GM18508 (cell line): ENCODE measurements at regions not wholly inside any gene's neighbourhood (a gene's known extent, or its start where the extent isn't known, plus 50 kb on each side); places are given as distances from the start of the nearest gene placed in this dataset.

Source experiments
- ATAC-seq: cut with Tn5 transposase; IDR thresholded peaks from one replicate; pipeline ENCODE4 v1.9.1; 2021; ENCODE audit warnings: moderate number of reproducible peaks; ENCODE audit not compliant: insufficient read depth, unreplicated experiment

DNA sequence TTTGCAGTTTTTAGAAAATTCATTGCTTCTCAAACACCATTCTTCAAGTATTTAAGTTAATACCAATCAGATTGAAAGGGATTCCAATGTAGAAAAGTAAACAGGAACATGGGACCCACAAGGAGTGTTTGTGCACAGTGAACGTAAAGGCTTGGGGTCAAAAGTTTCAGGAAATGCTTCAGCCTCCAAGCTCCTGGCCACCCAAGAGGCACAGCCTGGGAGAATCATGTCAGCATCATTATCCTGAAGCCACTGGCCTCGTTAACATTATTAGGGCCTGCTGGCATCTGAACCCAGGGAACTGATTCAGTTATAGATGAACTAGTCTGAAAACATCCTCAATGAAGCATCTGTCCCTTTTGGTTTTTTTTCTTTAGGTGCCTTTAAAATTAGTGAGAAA lies 122.9 kb downstream of the NXNL2 start:
- ATAC-seq = no peak

DNA sequence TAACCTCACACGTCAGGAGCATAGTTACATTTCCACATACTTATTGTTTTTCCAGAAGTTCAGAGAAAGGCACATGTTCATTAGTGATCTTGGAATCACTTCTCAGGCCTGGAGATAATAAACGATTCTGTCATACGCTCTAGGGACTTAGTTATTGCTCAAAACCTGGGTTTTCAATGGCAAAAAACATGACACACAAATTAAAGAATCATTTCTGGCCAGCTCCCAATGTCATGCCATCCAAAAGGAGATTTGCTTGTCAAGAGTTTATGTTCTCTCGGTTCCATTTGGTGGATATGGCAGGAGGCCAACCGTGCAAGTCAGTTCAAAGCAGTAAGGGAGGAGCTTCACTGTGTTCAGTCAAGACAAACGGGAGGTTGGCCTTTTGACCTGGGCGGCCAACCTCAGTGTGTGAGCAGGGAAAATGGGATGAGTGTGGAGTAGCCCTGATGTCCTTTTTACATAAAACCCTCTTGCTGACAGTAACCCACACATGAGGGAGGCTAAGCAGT lies 123.4 kb downstream of the NXNL2 start:
- ATAC-seq = no peak

DNA sequence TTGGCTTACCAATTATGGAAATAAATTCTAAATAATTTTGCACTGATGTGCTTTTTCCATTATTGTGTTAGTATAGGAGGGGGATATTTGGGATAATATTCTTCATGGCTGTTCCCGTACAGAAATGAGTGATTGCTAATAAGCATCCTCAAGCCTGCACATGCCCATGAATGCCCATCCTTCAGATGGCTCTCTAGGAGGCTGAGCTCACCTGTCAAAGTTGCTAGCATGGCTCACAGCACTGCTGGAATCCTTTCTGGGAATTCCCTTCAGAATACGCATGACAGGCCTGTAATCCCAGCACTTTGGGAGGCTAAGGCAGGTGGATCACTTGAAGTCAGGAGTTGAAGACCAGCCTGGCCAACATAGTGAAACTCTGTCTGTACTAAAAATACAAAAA lies 124.1 kb downstream of the NXNL2 start:
- ATAC-seq = no peak

DNA sequence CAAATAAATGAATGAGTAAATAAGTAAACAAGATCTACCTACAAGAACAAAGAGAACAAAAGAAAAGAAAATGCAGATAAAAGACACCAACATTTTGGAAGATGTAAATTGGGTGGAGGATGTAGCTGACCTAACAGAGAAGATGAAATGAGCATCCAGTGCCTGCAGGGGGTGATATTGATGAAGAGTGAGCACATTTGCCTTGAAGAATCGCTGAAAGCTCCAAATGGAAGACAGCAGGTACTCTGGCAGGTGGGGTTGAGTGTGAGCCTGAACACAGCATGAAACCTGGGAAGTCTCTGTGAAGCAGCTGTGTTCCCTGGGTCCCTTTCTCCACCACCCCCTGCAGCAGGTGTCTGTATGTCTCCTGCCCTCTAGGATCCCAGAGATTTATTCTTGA lies 125.6 kb downstream of the NXNL2 start:
- no peak for ATAC-seq

DNA sequence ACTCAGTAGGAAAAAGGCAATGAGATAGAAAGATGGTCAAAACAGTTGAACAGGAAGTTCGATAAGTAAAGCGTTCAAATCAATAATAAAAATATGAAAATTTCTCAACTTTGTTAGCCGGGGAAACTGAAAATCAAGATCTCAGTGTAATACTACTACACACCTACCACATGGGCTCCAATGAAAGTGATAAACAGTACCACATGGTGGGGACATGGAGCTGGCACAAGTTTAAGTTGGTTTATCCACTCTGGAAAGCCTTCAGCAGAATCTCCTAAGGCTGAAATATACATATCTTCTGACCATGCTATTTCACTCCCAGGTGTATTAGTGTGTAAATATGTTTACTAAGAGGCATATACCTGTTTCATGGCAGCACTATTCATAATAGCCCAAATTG lies 126.8 kb downstream of the NXNL2 start:
- no peak for ATAC-seq

DNA sequence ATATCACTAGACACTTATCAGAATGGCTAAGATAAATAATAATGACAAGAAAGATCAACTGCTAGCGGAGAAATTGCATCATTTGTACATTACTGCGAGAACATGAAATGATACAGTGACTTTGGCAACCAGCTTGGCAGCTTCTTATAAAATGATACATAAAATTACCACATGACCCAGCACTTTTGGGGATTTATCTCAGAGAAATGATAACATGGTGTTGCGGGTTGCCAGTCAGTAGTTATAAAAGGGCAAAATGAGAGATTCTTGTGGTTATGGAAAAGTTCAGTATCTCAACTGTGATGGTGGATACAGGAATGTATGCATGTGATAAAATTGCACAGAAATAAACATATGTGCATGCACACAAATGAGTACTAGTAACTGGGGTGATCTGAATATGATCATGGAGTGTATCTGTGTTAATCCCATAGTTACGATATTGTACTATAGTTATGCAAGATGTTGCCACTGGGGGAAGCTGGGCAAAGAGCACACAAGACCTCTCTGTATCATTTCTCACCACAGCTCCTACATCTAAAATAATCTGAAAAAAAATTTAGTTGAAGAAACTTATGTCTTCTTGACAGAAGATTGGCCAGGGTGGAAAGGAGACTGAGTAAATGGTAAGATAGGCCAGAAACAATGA lies 128.9 kb downstream of the NXNL2 start:
- ATAC-seq = no peak

DNA sequence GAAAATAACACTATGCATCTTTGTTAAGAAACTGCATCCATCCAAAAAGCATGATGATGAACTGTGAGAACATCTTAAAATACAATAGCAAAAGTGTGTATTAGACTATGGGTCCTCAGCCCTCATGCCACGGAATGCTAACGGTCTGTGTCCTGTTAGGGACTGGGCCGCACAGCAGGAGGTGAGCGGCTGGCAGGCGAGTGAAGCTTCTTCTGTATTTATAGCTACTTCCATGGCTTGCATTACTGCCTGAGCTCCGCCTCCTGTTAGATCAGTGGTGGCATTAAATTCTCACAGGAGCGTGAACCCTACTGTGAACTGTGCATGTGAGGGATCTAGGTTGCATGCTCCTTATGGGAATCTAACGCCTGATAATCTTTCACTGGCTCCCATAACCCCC lies 129.8 kb downstream of the NXNL2 start:
- ATAC-seq = no peak

DNA sequence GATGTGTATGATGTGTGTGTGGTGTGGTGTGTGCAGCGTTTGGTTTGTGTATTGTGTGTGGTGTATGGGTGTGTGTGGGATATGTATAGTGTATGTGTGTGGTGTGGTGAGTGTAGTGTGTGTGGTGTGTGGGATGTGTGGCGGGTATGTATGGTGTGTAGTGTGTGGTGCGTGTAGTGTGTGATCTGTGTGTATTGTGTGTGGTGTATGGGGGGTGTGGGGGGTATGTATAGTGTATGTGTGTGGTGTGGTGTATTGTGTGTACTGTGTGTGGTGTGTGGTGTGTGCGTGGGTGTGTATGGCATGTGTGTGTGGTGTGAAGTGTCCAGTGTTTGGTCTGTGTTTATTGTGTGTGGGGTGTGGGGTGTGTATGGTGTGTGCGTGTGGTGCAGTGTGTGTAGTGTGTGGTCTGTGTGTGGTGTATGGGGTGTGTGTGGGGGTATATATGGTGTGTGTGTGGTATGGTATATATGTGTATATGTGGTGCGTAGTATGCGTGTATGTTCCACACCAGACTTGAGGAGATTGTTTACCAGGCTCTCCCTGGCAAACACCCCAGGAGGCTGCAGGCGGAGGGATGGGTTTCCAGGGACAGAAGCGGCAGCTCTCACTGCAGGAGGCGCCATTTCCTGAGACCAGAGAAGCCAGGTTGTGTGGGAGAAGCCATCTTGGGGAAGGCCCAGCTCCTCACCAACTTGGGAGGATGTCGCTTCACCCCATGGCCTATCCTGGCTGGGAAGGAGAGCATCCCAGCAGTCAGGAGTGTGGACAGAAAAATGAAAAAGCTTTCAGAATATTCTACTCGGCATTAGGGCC lies 138.1 kb downstream of the NXNL2 start:
- no peak for ATAC-seq

DNA sequence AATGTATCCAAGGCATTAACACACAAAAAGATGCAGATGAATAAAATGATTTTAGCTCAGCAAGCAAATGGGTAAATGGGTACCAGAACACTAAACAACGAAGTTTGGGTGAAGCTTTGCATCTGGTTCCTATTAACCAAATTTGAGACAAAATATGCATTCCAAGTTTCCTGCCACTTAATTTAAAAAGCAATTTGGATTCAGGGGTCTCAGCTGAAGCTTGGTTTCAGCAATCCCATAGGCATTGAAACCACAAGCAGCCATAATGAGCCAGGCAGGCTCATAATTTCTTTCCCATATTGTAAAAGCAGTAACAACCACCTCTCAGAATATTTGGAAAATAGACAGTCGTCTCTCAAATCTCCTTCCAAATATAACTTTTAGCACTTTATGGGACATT lies 138.9 kb downstream of the NXNL2 start:
- no peak for ATAC-seq

DNA sequence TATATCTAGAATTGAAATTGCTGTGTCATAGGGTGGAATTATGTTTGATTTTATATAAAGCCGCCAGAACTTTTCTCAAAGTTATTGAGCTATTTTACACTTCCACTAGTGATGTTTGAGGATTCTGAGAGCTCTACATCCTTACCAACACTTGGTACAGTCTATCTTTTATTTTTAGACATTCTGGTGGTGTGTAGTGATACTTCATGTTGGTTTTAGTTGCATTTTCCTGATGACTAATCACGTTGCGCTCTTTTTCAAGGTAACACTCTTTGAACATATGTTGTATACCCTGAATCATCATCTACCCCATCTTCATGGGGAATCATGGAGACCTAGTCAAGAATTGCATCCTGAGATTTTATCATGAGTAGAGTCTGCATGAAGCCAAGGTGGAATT lies 141.7 kb downstream of the NXNL2 start:
- ATAC-seq = no peak

DNA sequence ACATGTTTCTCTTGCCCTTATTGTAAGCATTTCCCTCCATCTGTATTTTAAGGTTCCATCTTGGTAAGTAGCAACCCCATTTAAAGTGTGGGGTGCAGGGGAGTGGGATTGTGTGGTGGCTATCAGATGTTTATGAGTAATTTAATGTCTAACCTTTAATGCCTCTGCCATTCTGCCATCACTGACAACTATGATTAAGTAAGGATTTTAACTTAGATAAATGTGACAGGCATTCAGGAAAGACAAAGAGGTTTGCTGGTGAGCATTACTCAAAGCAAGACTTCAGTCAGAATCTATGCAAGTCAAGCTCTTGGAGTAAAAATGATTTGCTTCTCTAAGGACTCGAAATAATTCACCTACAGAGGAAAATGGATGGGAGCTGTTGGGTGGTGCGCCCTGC lies 143.0 kb downstream of the NXNL2 start:
- no peak for ATAC-seq

DNA sequence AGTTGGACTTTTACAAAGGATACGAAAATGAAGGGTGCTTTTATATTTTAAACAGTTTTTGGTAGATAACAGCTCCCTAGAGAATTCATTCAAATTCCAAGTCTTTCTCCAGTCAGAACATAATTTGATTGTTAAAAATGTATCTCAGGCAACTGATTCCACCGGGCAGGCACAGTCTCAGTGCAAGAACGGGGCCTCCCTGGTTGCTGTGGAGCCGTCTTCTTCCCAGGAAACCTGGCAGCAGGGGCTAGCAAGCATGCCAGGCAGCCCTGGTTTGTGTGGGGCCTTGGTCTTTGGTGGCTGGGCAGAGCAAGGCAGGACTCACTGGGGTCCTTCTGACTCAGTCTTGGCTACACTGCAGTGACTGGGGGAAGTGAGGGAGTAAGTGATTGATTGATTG lies 143.5 kb downstream of the NXNL2 start:
- ATAC-seq = no peak

DNA sequence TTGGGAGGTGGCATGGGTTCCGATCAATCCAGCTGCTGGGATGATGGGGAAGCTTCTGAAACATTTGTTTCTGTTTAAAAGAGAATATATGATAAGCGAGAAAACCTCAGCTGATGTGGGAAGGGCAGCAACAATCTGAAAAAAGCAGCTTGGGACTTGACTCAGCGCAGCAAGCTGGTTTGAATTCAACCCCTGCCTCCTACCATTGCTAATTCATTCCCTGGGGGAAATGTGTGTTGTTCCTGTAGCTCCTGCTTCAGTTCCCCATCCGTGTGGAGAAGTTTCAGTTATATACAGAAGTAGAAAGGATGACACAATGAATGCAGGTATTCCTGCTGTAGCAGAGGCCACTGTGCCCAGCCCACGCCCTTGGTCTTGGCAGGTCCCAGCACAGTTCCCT lies 145.1 kb downstream of the NXNL2 start:
- no peak for ATAC-seq

DNA sequence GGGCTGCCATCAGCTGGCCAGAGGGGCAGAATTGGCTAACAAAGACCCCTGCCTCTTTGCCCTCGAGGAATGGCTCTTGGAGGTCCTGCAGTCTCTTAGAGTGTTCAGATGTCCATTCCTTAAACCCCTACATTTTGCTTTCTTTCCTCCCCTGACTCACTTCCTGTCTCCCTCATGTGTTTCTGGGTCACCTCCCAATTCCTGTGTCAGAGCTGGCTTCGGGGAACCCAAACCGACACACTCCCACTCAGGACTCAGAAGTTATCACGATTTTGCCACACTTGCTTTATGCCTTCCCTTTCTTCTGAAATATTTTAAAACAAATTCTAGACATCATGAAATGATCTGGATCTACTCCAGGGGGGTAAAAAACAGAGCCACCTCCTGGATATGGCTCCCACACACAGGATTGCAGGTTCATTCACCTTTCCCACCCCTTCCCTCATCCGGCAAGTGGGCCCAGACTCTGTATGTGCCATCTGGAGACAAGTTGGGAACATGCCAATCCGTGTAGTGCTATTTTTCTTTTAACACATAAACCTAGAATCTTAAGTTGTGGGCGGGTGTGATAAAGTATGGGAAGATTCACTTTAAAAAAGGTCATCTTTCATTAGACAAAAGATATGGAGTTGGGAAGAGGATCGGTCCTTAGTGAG lies 145.7 kb downstream of the NXNL2 start:
- ATAC-seq = no peak

DNA sequence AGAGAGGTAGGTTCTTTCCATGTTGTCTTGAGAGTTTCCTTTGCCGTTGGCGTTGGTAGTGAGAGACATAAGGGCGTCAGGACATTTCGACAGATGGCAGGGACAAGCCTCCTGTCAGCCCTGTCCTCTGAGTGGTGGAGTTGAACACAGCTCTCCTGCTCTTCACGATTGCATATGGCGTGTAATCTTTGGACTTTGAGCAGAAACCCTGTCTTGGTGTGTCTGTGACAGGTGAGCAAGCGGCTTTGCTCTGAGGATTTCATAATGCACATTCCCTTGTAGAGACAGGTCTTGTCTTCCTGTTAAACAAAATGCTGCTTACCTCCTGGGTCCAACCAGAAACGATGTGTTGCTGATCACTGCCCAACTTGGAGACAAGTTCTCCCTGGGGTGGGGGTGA lies 146.5 kb downstream of the NXNL2 start:
- ATAC-seq = no peak

DNA sequence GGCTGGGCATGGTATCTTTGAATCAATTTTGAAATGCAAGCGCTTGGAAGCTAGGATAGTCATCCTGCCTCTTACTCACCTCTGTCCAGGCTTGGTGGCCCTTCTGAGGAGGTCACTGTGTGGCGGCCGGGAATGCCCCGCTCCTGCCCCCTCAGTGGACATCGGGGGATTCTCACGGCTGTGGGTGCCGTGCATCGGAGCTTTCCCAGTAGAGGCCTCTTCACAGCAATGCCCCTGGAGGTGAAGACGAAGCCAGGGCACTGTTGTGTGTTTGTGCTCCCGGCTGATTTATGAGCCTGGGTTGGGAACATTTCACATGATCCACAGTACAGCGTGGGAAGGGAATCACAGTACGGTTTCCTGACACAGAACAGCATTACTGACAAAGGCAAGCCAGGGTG lies 147.5 kb downstream of the NXNL2 start:
- ATAC-seq = no peak

DNA sequence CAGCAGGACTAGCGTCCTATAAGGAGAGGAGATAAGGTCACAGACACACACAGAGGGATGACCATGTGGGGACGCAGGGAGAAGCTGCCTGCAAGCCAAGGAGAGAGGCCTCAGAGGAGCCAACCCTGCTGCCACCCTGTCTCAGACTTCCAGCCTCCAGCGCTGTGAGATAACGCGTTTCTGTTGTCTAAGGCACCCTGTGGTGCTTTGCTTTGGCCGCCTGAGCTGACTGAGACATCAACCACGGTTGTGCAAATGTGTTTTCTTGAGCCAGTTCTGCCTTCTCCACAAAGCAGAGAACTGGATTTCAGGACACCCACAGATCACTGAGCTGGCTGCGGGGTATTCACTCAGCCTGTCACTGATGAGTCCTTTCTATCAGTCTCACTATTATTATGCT lies 149.1 kb downstream of the NXNL2 start:
- ATAC-seq = no peak

DNA sequence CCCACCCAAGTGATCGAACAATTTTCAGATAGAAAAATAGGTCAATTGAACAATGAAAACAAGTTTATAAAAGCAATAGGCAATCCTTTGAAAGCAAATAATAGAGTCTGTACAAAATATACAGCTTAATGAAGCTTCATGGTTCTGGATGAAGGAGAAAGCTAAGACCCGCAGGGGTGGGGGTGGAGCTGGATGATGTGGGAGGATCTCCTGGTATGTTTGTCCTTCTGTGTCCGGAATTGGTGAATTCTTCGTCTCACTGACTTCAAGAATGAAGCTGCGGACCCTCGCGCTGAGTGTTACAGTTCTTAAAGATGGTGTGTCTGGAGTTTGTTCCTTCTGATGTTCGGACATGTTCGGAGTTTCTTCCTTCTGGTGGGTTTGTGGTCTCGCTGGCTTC lies 149.9 kb downstream of the NXNL2 start:
- no peak for ATAC-seq

DNA sequence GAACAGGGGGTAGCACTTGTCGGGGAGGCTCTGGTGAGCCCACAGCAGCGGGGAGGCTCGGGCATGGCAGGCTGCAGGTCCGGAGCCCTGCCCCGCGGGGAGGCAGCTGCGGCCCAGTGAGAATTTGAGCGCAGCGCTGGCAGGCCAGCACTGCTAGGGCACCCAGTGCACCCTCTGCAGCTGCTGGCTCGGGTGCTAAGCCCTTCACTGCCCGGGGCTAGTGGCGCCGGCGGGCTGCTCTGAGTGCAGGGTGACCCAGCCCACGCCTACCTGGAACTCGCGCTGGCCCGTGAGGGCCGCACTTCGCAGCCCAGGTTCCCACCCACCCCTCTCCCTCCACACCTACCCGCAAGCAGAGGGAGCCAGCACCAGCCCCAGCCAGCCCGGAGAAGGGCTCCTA lies 151.0 kb downstream of the NXNL2 start:
- ATAC-seq = no peak

DNA sequence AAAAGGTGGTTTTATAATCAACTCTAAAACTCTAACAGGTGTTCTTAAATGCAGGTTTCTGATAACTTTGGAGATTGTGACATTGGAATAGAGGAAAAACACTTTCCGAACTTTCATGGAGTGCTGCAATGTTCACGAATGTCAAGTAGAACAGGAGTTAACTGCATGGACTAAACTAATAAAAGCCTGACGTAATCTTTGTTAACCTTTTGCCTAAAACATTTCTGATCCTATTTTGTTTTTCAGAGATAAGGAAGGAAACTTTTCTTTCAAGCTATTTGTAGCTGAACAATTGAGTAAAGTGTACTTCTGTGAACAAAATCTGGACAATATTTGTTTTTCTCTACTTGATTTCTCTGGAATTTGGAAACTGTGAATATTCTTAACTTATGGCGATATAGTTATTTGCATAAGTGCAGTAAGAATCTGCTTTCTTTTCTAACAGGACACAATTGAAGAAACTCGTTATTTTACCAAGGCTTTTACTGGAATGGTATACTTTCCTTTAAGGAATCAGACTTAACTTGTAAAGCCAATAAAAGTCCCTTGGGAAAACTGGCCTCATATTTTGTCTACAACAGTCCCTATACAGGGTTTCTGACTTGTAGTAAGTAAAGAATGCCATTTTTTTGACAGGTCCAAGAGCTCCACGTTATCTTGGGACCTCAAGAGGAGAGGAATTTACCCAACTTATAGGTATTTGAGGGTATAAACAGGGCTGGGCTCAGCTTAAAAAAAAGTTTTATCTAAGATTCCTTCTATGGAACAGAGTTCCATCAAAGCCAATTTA lies 154.7 kb downstream of the NXNL2 start:
- no peak for ATAC-seq

DNA sequence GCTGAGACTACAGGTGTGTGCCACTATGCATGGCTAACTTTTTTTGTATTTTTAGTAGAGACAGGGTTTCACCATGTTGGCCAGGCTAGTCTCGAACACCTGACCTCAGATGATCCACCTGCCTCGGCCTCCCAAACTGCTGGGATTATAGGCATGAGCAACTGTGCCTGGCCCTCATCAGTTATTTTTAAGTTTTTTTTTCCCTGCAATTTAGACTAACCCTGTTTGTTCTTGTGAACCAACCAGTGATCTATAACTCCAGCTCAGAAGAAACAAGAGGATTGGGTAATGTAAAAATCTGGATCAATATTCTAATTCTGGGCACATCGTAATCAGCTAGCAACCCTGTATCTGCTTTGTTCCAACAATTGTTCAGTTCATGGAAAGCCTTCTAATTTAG lies 155.7 kb downstream of the NXNL2 start:
- no peak for ATAC-seq
